CD4-positive, alpha-beta T cell (primary cell): ENCODE measurements at regions not wholly inside any gene's neighbourhood (a gene's known extent, or its start where the extent isn't known, plus 50 kb on each side); places are given as distances from the start of the nearest gene placed in this dataset.

ENCODE experiments used
- ATAC-seq: fragments of 200-7000 bp; cut with Tn5 transposase; one replicate; pipeline ENCODE4 v1.10.0; 2022; ENCODE audit warnings: mild to moderate bottlenecking; ENCODE audit not compliant: poor library complexity
- CTCF ChIA-PET: fragments of 350-600 bp; sonication (Branson Sonifier 250); formaldehyde crosslinking; loops from one replicate; lab custom pipeline; 2021; ENCODE audit warnings: antibody characterized with exemption, inconsistent platforms; lab: Charles Lee
- POLR2A ChIA-PET: fragments of 350-600 bp; sonication (Branson Sonifier 250); formaldehyde crosslinking; loops from one replicate; lab custom pipeline; 2021; ENCODE audit warnings: antibody characterized with exemption, inconsistent platforms; lab: Charles Lee
- DNase-seq, 14 experiments: peaks; one replicate each; pipeline ENCODE4 v3.0.0-alpha.2; 2013 to 2020; ENCODE audit warnings: mixed read lengths in 2 of 14
- H3K27ac ChIP-seq, 2 donors: one replicate each; pipeline versions ENCODE4 v1.5.1 to v1.7.0; 2013; ENCODE audit warnings: low read length in 2 of 2, low read depth in 1 of 2, mild to moderate bottlenecking in 1 of 2
- H3K27me3 ChIP-seq, 2 experiments: 1 replicate in 1 of 2; 2 replicates in 1 of 2; pipeline versions ENCODE4 v1.6.1 to v1.7.0; 2013; ENCODE audit warnings: low read length in 2 of 2, control low read depth in 1 of 2, mild to moderate bottlenecking in 1 of 2, moderate library complexity in 1 of 2; ENCODE audit not compliant: insufficient read depth in 2 of 2, control insufficient read depth in 1 of 2
- H3K36me3 ChIP-seq: one replicate; pipeline ENCODE4 v1.6.1; 2013; ENCODE audit warnings: low read length, control low read depth; ENCODE audit not compliant: insufficient read depth
- H3K4me1 ChIP-seq: one replicate; pipeline ENCODE4 v1.6.1; 2013; ENCODE audit warnings: low read length, control low read depth; ENCODE audit not compliant: insufficient read depth
- H3K4me3 ChIP-seq: one replicate; pipeline ENCODE4 v1.5.1; 2013; ENCODE audit warnings: mild to moderate bottlenecking, low read length, moderate library complexity
- H3K9me3 ChIP-seq, 2 experiments: 1 replicate in 1 of 2; 2 replicates in 1 of 2; pipeline versions ENCODE4 v1.6.1 to v1.7.0; 2013; ENCODE audit warnings: low read length in 2 of 2, mild to moderate bottlenecking in 2 of 2, control low read depth in 1 of 2, moderate library complexity in 1 of 2; ENCODE audit not compliant: control insufficient read depth in 1 of 2, insufficient read depth in 1 of 2
- H3K27ac Mint-ChIP-seq: one replicate; pipeline ENCODE4 v1.8.0; 2020; ENCODE audit warnings: mixed read lengths
- H3K27me3 Mint-ChIP-seq: one replicate; pipeline ENCODE4 v1.8.0; 2021; ENCODE audit warnings: mixed read lengths
- H3K36me3 Mint-ChIP-seq: one replicate; pipeline ENCODE4 v1.8.0; 2021; ENCODE audit warnings: low read depth, mixed read lengths
- H3K4me1 Mint-ChIP-seq: one replicate; pipeline ENCODE4 v1.8.0; 2021; ENCODE audit warnings: low read depth, mixed read lengths
- H3K4me3 Mint-ChIP-seq: one replicate; pipeline ENCODE4 v1.8.0; 2020; ENCODE audit warnings: mild to moderate bottlenecking, mixed read lengths
- H3K9me3 Mint-ChIP-seq: one replicate; pipeline ENCODE4 v1.8.0; 2020; ENCODE audit warnings: mixed read lengths
- CTCF ChIP-seq: fragments of 200-600 bp; IDR thresholded peaks from one replicate; pipeline ENCODE4 v1.8.0; 2022; ENCODE audit warnings: antibody characterized with exemption, mild to moderate bottlenecking
- intact Hi-C, 2 experiments: fragments of 100-400 bp; cut with DNase I in 1 of 2; cut with micrococcal nuclease in 1 of 2; formaldehyde crosslinking; loops; one replicate each; pipeline versions ENCODE4 v1.15.1 to v1.9.0; 2023 to 2025; cut with DNase I, micrococcal nuclease

- Histone ChIP-seq H3K9me3 (peaks cover 8 to 11% of the 10 kb centered on the region in 2 experiments), H3K4me1 (peaks cover 20% of the 10 kb centered on the region), H3K4me3 (no peak overlapping the region), H3K36me3 (no peaks in the 10 kb centered on the region), H3K27ac (no peak overlapping the region), H3K27me3 (no peaks in the 10 kb centered on the region)
- no peaks in the 10 kb centered on the region for H3K27me3 Mint-ChIP-seq
- ChIA-PET POLR2A (no interaction called here), CTCF (interaction anchor here (0.6 kb wide), 1 partner anchor 36 kb away, joined by 4 read pairs; no protein-coding TSS in a partner anchor)
- intact Hi-C loops, result no loop called here
- H3K4me3 Mint-ChIP-seq, result no peak overlapping the region
- peaks cover 41% of the 10 kb centered on the region for H3K4me1 Mint-ChIP-seq
- H3K27ac Mint-ChIP-seq, result no peak overlapping the region
- peaks cover 9% of the 10 kb centered on the region for H3K9me3 Mint-ChIP-seq
- DNase-seq (no peak), ATAC-seq (no peak)
- H3K36me3 Mint-ChIP-seq, result peaks cover 25% of the 10 kb centered on the region
- TF ChIP-seq CTCF, result no peak
Measured at GRCh38 chr10:32153931-32154330, 97.7 kb upstream of the KIF5B start.

- Histone ChIP-seq H3K27me3 (no peaks in the 10 kb centered on the region), H3K4me1 (peaks cover 21% of the 10 kb centered on the region), H3K9me3 (peaks cover 8 to 11% of the 10 kb centered on the region in 2 experiments), H3K4me3 (no peak overlapping the region), H3K27ac (no peak overlapping the region), H3K36me3 (no peaks in the 10 kb centered on the region)
- intact Hi-C loops, result no loop called here
- POLR2A ChIA-PET, result no interaction called here
- ATAC-seq, result no peak
- Mint-ChIP-seq H3K4me1 (peaks cover 41% of the 10 kb centered on the region), H3K4me3 (no peak overlapping the region), H3K36me3 (peaks cover 25% of the 10 kb centered on the region), H3K27me3 (no peaks in the 10 kb centered on the region), H3K27ac (no peak overlapping the region), H3K9me3 (peaks cover 9% of the 10 kb centered on the region)
- no peak for TF ChIP-seq CTCF
- CTCF ChIA-PET, result interaction anchor here (0.6 kb wide), 1 partner anchor 36 kb away, joined by 4 read pairs; no protein-coding TSS in a partner anchor
- no peak for DNase-seq
Measured at GRCh38 chr10:32153252-32153651, 97.0 kb upstream of the KIF5B start.

- peaks cover 25% of the 10 kb centered on the region for H3K36me3 Mint-ChIP-seq
- intact Hi-C loops, result no loop called here
- Histone ChIP-seq H3K4me1 (peaks cover 21% of the 10 kb centered on the region), H3K9me3 (peaks cover 8 to 11% of the 10 kb centered on the region in 2 experiments), H3K27me3 (no peaks in the 10 kb centered on the region), H3K4me3 (no peak overlapping the region), H3K27ac (no peak overlapping the region), H3K36me3 (no peaks in the 10 kb centered on the region)
- H3K9me3 Mint-ChIP-seq, result peaks cover 9% of the 10 kb centered on the region
- DNase-seq (no peak), ATAC-seq (no peak)
- TF ChIP-seq CTCF, result no peak
- POLR2A ChIA-PET, result no interaction called here
- no peak overlapping the region for H3K4me3 Mint-ChIP-seq
- peaks cover 41% of the 10 kb centered on the region for H3K4me1 Mint-ChIP-seq
- CTCF ChIA-PET, result no interaction called here
- H3K27me3 Mint-ChIP-seq, result no peaks in the 10 kb centered on the region
- H3K27ac Mint-ChIP-seq, result no peak overlapping the region
Measured at GRCh38 chr10:32151871-32152270, 95.6 kb upstream of the KIF5B start.
